Progenitor cell of endocrine pancreas (in vitro differentiated cells): ENCODE measurements at regions not wholly inside any gene's neighbourhood (a gene's known extent, or its start where the extent isn't known, plus 50 kb on each side); places are given as distances from the start of the nearest gene placed in this dataset.

Experiments used
- DNase-seq: peaks from one replicate; pipeline ENCODE4 v3.0.0; 2021; ENCODE audit warnings: low spot score; ENCODE audit not compliant: unreplicated experiment
- H3K27ac Mint-ChIP-seq: 2 replicates; pipeline ENCODE4 v1.8.0; 2021; ENCODE audit warnings: mild to moderate bottlenecking, moderate library complexity, mixed read lengths
- H3K27me3 Mint-ChIP-seq: 2 replicates; pipeline ENCODE4 v1.8.0; 2021; ENCODE audit warnings: mixed read lengths
- H3K36me3 Mint-ChIP-seq: 2 replicates; pipeline ENCODE4 v1.8.0; 2022; ENCODE audit warnings: mixed read lengths; ENCODE audit not compliant: insufficient read depth
- H3K4me1 Mint-ChIP-seq: 2 replicates; pipeline ENCODE4 v1.8.0; 2021; ENCODE audit warnings: low read depth, mixed read lengths
- H3K4me3 Mint-ChIP-seq: 2 replicates; pipeline ENCODE4 v1.8.0; 2021; ENCODE audit warnings: low read depth, mild to moderate bottlenecking, moderate library complexity, mixed read lengths
- H3K9me3 Mint-ChIP-seq: 2 replicates; pipeline ENCODE4 v1.8.0; 2021; ENCODE audit warnings: low read depth, mixed read lengths
- TF ChIP-seq, protein P1 (sequence below): fragments of 200-600 bp; sonication (generic); IDR thresholded peaks from one replicate; pipeline ENCODE4 v1.5.0; 2021; ENCODE audit warnings: antibody characterized with exemption, mild to moderate bottlenecking; ENCODE audit not compliant: unreplicated experiment

- Mint-ChIP-seq H3K27me3 (no peaks in the 10 kb centered on the region), H3K4me1 (no peaks in the 10 kb centered on the region), H3K27ac (no peak overlapping the region), H3K9me3 (no peaks in the 10 kb centered on the region), H3K36me3 (no peaks in the 10 kb centered on the region), H3K4me3 (no peak overlapping the region)
- no peak for DNase-seq
- TF ChIP-seq, protein P1, sequence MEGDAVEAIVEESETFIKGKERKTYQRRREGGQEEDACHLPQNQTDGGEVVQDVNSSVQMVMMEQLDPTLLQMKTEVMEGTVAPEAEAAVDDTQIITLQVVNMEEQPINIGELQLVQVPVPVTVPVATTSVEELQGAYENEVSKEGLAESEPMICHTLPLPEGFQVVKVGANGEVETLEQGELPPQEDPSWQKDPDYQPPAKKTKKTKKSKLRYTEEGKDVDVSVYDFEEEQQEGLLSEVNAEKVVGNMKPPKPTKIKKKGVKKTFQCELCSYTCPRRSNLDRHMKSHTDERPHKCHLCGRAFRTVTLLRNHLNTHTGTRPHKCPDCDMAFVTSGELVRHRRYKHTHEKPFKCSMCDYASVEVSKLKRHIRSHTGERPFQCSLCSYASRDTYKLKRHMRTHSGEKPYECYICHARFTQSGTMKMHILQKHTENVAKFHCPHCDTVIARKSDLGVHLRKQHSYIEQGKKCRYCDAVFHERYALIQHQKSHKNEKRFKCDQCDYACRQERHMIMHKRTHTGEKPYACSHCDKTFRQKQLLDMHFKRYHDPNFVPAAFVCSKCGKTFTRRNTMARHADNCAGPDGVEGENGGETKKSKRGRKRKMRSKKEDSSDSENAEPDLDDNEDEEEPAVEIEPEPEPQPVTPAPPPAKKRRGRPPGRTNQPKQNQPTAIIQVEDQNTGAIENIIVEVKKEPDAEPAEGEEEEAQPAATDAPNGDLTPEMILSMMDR = no peak
Observed at GRCh38 chr2:57947398-57947797, 99.2 kb upstream of the VRK2 start.

DNA sequence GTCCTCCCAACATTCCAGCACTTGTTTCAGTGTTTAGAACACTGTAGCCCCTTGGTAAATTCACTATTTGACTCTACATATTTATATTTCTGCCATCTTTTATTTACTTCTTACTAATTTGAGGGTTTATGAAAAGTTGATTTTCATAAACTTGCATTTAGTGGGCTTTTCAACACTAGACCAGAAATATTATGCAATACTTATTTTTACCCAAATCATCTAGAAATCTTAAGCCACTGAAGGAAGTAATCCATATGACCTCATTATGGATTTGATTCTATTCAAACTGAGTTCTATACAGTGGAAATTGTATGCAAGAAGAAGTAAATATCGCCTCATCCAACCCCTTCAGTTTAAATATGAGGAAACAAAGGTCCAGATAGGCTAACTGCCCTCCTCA, 92.6 kb upstream of the VRK2 start:
- DNase-seq = no peak
- Mint-ChIP-seq H3K4me3 (no peak overlapping the region), H3K36me3 (no peaks in the 10 kb centered on the region)

DNA sequence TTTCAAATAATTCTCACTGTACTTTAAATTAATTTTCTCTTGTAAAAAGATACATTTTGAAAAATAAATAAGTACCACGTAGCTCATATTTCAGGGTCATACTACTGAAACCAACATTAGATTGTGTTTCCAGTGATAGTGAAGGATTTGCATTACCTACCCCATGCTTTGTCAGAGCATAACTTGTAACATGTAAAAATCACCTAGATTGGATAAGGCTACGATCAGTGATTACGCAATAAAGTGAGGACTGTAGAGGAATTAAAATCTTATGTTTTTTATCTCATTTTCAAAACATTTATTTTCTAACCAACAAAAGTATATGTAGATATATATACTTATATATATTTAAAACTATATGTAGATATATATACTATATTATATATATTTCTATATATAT, 89.4 kb upstream of the VRK2 start:
- Mint-ChIP-seq H3K9me3 (no peaks in the 10 kb centered on the region), H3K4me3 (no peak overlapping the region), H3K27me3 (no peaks in the 10 kb centered on the region), H3K4me1 (peaks cover 2% of the 10 kb centered on the region), H3K27ac (no peak overlapping the region), H3K36me3 (no peaks in the 10 kb centered on the region)
- no peak for DNase-seq
- TF ChIP-seq, protein P1 = no peak

More for the DNA sequence above, 92.6 kb upstream of the VRK2 start:
- TF ChIP-seq, protein P1 = no peak
- H3K9me3 Mint-ChIP-seq = no peaks in the 10 kb centered on the region
- no peaks in the 10 kb centered on the region for H3K4me1 Mint-ChIP-seq
- no peak overlapping the region for H3K27ac Mint-ChIP-seq
- H3K27me3 Mint-ChIP-seq = no peaks in the 10 kb centered on the region

DNA sequence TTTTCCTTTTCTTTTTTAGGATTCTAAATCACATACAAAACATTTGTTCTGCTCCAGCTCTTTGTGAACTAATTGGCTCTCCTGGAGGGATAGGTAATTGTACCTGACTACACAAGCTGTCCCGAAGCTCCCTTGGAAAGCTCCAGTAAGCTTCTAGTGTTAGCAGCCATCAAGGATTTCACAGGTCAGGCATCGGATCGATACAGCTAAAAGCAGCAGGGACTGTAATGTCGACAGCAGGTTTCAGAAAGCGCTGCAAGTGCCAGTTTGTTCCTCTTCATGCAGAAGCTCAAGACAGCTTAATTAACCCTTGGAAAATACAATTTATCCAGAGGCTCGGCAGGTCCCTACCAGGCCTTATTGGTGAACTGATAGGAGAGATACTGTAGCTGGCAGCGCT, 87.2 kb upstream of the VRK2 start:
- H3K4me3 Mint-ChIP-seq = no peak overlapping the region
- DNase-seq = no peak
- no peaks in the 10 kb centered on the region for H3K9me3 Mint-ChIP-seq
- no peak overlapping the region for H3K27ac Mint-ChIP-seq
- H3K36me3 Mint-ChIP-seq = no peaks in the 10 kb centered on the region
- TF ChIP-seq, protein P1 = no peak
- no peaks in the 10 kb centered on the region for H3K27me3 Mint-ChIP-seq
- peaks cover 2% of the 10 kb centered on the region for H3K4me1 Mint-ChIP-seq

DNA sequence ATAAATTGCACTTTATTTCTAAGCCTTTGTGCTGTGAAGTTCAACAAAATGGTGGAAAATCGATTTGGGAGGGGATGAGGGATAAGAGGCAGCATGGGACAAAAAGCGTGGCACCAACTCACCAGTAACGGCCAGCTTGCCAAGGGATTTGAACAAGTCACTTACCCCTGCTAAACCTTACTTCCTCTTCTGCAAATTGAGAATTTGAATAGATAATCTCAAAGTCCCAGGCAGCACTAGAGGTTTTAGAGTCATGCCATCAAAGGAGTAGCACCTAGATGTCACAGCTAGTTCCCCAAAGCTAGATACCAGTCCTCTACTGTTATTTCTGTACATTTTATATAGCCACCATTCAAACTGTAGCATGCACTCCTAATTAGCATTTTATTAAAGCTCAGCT, 83.7 kb upstream of the VRK2 start:
- TF ChIP-seq, protein P1 = no peak
- no peaks in the 10 kb centered on the region for H3K36me3 Mint-ChIP-seq

DNA sequence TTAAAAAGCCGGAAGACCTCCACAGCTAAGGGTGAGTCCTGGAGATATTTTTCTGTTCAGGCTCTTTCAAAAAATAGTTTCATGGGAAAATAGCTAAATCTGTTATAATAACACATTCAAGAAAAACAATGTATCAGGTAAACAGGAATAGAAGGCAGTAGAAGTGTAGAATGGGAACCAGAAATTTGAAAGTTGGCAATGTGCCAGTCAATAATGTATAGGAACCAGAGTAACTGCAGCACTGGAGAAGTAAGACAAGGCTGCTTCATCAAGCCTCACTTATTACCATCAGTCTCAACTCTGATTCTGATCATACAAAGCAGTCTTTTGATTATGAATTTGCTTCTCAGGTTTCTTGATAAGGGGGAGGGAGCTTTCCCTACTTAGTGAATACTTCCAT, 81.4 kb upstream of the VRK2 start:
- TF ChIP-seq, protein P1 = no peak
- Mint-ChIP-seq H3K27ac (no peak overlapping the region), H3K27me3 (no peaks in the 10 kb centered on the region), H3K9me3 (no peaks in the 10 kb centered on the region), H3K36me3 (no peaks in the 10 kb centered on the region), H3K4me3 (no peak overlapping the region), H3K4me1 (no peaks in the 10 kb centered on the region)
- DNase-seq = no peak

More for the DNA sequence above, 83.7 kb upstream of the VRK2 start:
- Mint-ChIP-seq H3K9me3 (no peaks in the 10 kb centered on the region), H3K4me1 (peaks cover 2% of the 10 kb centered on the region), H3K27ac (no peak overlapping the region), H3K4me3 (no peak overlapping the region), H3K27me3 (no peaks in the 10 kb centered on the region)
- DNase-seq = no peak
